IPS-20b (cell line): ENCODE measurements at regions not wholly inside any gene's neighbourhood (a gene's known extent, or its start where the extent isn't known, plus 50 kb on each side); places are given as distances from the start of the nearest gene placed in this dataset.

ENCODE experiments used
- H3K27ac ChIP-seq: one replicate; pipeline ENCODE4 v1.5.1; 2013; ENCODE audit warnings: low read length
- H3K27me3 ChIP-seq: 2 replicates; pipeline ENCODE4 v1.6.1; 2013; ENCODE audit warnings: mild to moderate bottlenecking, low read length, inconsistent platforms; ENCODE audit not compliant: insufficient read depth
- H3K36me3 ChIP-seq: 2 replicates; pipeline ENCODE4 v1.6.1; 2013; ENCODE audit warnings: low read depth, mild to moderate bottlenecking, inconsistent platforms, low read length, moderate library complexity; ENCODE audit not compliant: insufficient read depth
- H3K4me1 ChIP-seq: 2 replicates; pipeline ENCODE4 v1.6.1; 2013; ENCODE audit warnings: mild to moderate bottlenecking, control low read depth, inconsistent platforms, low read length, moderate library complexity; ENCODE audit not compliant: insufficient read depth
- H3K4me3 ChIP-seq: 2 replicates; pipeline ENCODE4 v1.5.1; 2013; ENCODE audit warnings: mild to moderate bottlenecking, low read length, inconsistent platforms
- H3K9ac ChIP-seq: 2 replicates; pipeline ENCODE4 v1.6.1; 2013; ENCODE audit warnings: low read depth, mild to moderate bottlenecking, inconsistent platforms, low read length, moderate library complexity
- H3K9me3 ChIP-seq: 2 replicates; pipeline ENCODE4 v1.6.1; 2013; ENCODE audit warnings: mild to moderate bottlenecking, low read depth, low read length, inconsistent platforms; ENCODE audit not compliant: insufficient read depth

DNA sequence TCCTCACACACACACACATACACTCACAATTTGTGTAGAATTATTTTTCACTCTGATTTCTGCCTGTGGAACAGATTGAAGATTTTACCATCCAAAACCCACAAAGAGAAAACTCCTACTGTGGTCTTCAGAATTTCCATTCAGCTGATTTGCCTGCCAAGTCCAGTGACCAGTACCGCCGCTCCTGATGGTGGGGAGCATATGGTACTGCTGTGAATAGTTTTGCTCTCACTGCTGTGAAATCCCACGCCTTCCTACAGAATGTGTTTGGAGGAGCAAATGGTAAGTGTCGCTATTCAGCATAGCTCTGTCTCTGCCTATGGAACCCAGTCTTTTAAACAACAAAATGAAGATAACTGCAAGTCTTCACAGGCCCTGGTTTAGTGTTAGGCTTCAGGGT lies 629.5 kb downstream of the LMO4 start:
- Histone ChIP-seq H3K36me3 (no peaks in the 10 kb centered on the region), H3K9me3 (no peaks in the 10 kb centered on the region), H3K27me3 (no peaks in the 10 kb centered on the region), H3K4me1 (no peaks in the 10 kb centered on the region), H3K9ac (no peak overlapping the region), H3K27ac (no peak overlapping the region), H3K4me3 (no peak overlapping the region)

DNA sequence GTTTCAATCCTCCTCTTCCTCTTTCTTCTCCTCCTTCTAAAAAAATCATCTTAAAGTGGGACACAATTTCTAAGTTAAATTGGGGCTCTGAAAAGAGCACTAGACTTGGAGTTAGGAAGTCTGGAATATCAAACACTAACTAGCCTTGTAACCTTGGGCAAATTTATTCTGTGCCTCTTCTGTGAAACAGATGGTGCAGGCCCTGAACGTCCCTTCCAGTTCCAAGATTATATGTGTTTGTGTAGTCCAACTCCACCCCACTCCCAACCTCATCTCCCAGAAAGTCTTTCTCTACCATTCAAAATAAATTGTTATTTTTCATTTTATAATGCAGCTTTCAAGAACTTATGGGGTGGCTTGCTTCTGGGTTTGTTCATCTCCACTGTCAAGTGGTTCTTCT lies 630.0 kb downstream of the LMO4 start:
- Histone ChIP-seq H3K36me3 (no peaks in the 10 kb centered on the region), H3K4me1 (no peaks in the 10 kb centered on the region), H3K27ac (no peak overlapping the region), H3K4me3 (no peak overlapping the region), H3K9ac (no peak overlapping the region), H3K9me3 (no peaks in the 10 kb centered on the region), H3K27me3 (no peaks in the 10 kb centered on the region)

DNA sequence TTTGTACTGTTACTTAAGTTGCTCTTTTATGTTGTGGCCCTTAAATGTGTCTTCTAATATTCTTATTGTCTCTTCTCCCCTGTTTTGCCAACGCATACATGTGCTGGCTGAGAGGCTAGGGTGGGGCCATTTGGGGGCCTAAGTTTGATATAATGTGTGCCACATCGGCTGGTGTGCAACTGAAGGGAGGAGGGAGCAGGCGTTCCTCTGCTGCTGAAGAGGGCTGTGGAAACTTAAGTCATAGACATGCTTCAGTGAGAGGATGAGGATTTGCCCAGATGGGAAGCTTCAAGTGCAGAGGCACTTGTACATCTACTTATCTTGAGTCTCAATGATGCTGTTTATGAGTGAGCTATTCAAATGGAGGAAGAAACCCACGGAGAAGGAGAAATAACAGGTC lies 630.6 kb downstream of the LMO4 start:
- no peak overlapping the region for H3K9ac ChIP-seq
- no peak overlapping the region for H3K27ac ChIP-seq
- H3K4me3 ChIP-seq = no peak overlapping the region
- H3K9me3 ChIP-seq = no peaks in the 10 kb centered on the region
- no peaks in the 10 kb centered on the region for H3K4me1 ChIP-seq
- no peaks in the 10 kb centered on the region for H3K36me3 ChIP-seq
- no peaks in the 10 kb centered on the region for H3K27me3 ChIP-seq

DNA sequence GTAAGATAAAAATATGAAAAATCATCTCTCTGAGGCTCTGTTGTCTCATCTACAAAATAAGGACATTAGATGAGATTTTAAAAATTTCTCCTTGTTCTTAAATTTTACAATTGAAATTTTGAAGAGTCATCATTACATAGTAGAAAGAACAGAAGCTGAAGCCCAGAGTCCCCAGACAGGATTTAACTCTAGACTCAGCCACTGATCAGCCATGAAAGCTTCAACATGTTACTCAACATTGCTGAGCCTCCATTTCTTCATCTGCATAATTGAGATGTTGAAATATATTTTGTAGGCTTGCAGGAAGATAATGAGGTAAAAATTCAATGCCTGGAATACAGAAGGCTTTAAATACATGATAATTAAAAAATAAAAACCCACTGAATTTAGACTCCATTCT lies 633.3 kb downstream of the LMO4 start:
- Histone ChIP-seq H3K36me3 (no peaks in the 10 kb centered on the region), H3K4me3 (no peak overlapping the region), H3K27me3 (no peaks in the 10 kb centered on the region), H3K4me1 (no peaks in the 10 kb centered on the region), H3K9ac (no peak overlapping the region), H3K27ac (no peak overlapping the region), H3K9me3 (no peaks in the 10 kb centered on the region)

DNA sequence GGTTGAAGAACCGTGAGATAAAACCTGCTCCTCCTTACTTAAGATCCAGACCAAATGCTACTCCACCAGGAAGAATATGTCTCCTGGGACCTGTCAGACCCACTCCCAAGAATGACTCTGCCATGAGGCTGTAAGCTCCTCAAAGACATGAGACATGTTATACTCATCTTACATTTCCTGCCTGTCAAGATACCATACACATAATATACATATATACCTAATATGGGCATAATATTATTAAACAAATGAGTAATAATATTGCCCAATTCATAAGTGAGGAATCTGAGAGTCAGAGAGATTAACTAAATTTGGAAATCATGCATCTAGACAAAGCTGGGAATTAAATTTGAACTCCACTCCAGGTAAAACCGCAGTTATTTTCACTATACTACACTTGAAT lies 634.9 kb downstream of the LMO4 start:
- Histone ChIP-seq H3K9ac (no peak overlapping the region), H3K4me1 (peaks cover 13% of the 10 kb centered on the region), H3K9me3 (no peaks in the 10 kb centered on the region), H3K27ac (no peak overlapping the region), H3K27me3 (no peaks in the 10 kb centered on the region), H3K4me3 (no peak overlapping the region), H3K36me3 (no peaks in the 10 kb centered on the region)

DNA sequence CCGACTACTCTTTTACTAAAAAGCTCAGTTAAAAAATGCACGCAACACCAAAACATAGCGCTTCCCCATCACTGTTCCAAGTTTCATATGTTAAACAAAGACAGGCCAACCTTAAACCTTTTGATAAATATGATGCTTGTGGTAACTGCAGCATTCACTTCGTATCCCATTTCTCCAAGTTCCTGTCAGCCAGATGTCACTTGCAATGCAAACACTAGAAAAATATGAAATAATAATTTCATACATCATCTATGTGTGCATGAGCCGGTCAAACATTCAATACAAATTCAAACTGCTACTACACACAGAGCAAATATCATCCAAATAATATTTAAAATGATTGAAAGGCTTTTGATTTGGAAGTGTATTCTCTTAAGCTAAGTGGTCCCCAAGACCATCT lies 636.5 kb downstream of the LMO4 start:
- H3K9me3 ChIP-seq = no peaks in the 10 kb centered on the region
- no peak overlapping the region for H3K27ac ChIP-seq
- no peak overlapping the region for H3K9ac ChIP-seq
- H3K27me3 ChIP-seq = no peaks in the 10 kb centered on the region
- H3K4me3 ChIP-seq = no peak overlapping the region
- H3K36me3 ChIP-seq = no peaks in the 10 kb centered on the region
- peaks cover 23% of the 10 kb centered on the region for H3K4me1 ChIP-seq

DNA sequence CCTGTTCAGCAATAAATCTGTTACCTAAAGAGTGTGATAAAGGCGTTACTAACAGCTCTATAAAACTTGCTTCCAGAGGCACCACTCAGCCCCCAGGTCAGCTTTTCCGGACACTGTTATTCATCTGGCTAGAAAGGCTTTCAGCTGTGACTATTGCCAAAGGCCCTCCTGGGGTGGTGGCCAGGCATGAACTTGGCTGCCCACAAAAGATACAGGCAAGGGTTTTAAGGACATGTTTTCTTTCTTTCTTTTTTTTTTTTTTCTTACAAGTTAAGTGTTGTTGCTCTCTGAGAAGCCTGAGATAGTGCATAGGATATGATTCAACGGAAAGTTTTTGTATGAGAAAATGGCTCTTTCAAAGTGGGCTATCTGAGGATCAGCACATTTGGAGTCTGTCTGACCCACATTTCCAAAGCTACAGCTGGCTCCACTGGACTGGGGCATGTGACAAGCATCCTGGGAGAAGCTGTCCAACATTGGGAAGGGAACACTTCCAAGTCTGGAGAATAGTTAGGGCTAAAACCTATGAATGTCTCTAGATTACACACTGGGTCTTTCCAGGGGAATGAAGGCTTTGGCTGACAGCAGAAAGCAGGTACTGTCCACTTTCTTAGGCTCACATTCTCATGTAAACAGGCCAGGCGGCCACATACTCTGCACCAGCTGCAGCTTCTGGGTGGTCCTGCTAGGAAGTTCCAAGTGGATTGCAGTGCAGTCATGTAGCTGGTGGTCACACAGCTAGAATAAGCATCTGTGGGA lies 639.7 kb downstream of the LMO4 start:
- Histone ChIP-seq H3K36me3 (no peaks in the 10 kb centered on the region), H3K4me1 (peaks cover 28% of the 10 kb centered on the region), H3K27me3 (no peaks in the 10 kb centered on the region), H3K4me3 (peak overlapping the region; percentile 42; the same call in 1 of the 2 replicates), H3K27ac (no peak overlapping the region), H3K9me3 (no peaks in the 10 kb centered on the region), H3K9ac (peak overlapping the region; percentile 35; the same call in 1 of the 2 replicates)

DNA sequence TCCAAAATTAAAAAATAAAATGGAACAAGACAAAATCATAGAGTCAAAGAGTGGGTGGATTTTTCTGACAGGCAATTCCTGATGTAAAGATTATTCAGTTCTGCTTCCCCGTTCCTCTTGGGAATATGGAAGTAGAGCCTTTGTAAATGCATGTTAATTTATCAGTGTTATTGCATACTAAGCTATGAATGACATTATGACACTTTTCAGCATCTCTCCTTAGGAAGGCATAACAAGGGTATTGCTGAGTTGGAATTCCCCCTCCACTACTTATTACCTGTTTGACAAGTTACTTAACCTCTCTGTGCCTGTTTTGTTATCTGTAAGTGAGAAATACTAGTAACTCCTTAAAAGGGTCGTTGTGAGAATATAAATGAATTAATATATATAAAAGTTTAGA lies 640.4 kb downstream of the LMO4 start:
- no peaks in the 10 kb centered on the region for H3K27me3 ChIP-seq
- no peaks in the 10 kb centered on the region for H3K9me3 ChIP-seq
- H3K4me1 ChIP-seq = peaks cover 34% of the 10 kb centered on the region
- no peak overlapping the region; the same call in 1 of the 2 replicates for H3K4me3 ChIP-seq
- H3K9ac ChIP-seq = no peak overlapping the region
- no peaks in the 10 kb centered on the region for H3K36me3 ChIP-seq
- H3K27ac ChIP-seq = no peak overlapping the region

DNA sequence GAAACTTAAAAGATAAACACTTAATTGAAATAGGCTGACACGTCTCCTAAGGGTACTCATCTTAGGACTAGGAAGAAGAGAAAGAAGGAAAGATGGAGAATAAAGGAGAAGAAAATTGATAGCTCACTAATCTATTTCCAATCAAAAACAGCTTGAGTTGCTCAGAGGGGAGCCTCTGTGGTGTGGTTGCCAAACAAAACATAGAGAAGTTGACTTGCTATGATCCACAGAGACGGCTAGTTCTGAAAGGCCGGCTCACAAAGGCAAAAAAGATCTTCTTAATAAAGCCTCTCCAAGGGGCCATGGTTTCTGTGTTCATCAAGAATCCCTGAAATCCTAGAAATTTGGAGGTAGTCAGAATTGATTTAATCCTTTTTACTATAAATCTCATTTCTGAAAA lies 644.1 kb downstream of the LMO4 start:
- Histone ChIP-seq H3K4me1 (peaks cover 33% of the 10 kb centered on the region), H3K27ac (no peak overlapping the region), H3K36me3 (no peaks in the 10 kb centered on the region), H3K27me3 (no peaks in the 10 kb centered on the region), H3K9me3 (no peaks in the 10 kb centered on the region), H3K9ac (no peak overlapping the region), H3K4me3 (no peak overlapping the region)

DNA sequence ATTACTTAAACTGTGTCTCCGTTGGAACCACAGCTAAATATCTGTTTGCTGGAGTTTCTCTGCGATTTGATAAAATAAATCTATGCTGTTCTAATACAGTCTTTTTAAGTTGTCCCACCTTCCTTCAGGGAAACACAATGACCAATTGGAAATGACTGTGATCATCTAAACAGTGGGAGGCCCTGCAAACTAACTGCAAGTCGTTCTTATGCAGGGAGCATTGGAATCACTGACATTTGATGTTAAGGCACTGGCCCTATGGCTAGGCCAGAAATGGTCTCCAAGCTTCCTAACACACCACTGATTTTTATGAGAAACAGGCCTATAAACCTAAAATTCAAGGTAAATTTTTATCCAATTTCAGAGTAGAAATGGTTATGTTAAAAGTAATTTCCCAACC lies 645.2 kb downstream of the LMO4 start:
- Histone ChIP-seq H3K36me3 (no peaks in the 10 kb centered on the region), H3K4me1 (peaks cover 22% of the 10 kb centered on the region; the same call in 1 of the 2 replicates), H3K9me3 (no peaks in the 10 kb centered on the region), H3K27me3 (no peaks in the 10 kb centered on the region), H3K9ac (no peak overlapping the region), H3K4me3 (no peak overlapping the region), H3K27ac (no peak overlapping the region)

DNA sequence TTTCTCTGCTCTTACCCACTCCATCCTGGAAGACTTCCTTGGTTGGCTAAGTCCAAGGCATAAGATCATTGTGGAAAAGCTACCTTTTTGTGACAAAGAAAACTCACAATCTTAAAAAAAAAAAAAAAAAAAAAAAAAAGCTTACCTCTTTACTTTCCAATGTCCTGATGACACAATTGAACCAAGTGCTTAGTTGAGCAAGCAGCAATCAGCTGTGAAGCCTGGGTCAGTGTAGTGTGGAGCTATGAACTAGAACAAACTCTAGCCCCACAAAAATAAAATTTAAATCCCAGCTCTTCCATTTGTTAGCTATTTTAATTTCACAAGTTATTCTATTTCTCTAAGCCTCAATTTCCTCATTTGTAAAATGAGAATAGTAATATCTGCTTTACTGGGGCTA lies 647.6 kb downstream of the LMO4 start:
- Histone ChIP-seq H3K27me3 (no peaks in the 10 kb centered on the region), H3K4me3 (no peak overlapping the region), H3K9ac (no peak overlapping the region), H3K27ac (no peak overlapping the region), H3K36me3 (no peaks in the 10 kb centered on the region), H3K9me3 (no peaks in the 10 kb centered on the region), H3K4me1 (peaks cover 26% of the 10 kb centered on the region; the same call in 1 of the 2 replicates)

DNA sequence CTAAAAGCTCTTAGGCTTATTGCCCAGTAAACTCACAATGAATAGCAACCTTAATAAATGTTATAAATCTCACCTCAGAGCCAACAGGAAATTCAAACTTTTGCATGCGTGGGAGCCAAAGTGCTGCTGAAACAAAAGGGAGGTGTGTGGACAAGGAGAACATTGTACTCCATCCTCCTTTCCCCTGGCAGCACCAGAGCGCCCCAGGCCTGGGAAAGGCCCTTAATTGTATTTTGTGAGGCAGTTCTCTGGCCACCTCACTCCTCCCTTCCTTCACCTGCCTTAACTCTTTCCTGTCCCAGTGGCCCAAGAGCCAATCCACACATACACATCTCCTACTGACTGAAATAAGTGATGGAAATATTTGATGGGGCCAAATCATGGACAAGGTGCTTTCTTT lies 648.5 kb downstream of the LMO4 start:
- Histone ChIP-seq H3K27me3 (no peaks in the 10 kb centered on the region), H3K27ac (no peak overlapping the region), H3K36me3 (no peaks in the 10 kb centered on the region), H3K4me3 (no peak overlapping the region), H3K9me3 (no peaks in the 10 kb centered on the region), H3K4me1 (peaks cover 26% of the 10 kb centered on the region; the same call in 1 of the 2 replicates), H3K9ac (no peak overlapping the region)
